ENCODE measurements at regions not wholly inside any gene's neighbourhood (a gene's known extent, or its start where the extent isn't known, plus 50 kb on each side); places are given as distances from the start of the nearest gene placed in this dataset.

DNA sequence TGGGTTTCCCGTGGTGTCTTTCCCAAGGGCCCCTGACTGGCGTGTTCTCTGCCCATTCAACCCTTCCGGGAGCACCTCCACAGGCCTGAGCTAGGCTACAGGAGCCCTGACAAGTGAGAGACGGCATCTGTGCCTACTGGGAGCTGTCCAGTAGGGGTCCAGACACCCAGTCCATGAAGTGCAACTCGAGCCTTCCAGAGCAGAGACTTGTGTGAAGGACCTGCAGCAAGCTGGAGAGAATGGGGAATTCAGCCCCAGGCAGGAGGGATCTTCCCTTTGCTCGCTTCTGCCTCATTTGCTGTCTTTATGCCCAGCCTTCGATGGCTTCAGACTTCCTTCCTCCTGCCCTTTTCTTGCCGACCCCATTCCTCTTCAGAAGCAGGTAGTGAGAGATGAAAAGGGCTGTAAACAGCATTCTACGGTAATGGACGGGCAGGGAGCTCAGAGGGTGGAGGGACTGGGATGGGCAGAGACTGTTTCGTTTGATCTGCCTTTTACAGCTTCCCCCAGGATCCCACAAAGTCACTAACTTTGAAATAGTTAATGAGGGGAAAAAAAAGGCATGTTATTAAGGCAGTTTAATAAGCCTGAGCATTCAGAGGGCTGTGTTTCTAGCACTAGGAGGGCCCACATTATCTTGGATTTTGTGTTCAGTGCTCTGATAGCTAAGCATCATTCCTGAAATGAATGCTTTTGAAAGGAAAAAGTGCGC is 327.6 kb downstream of the FGF9 start:
- H3K4me3 ChIP-seq (replicated peaks; ENCODE audit: low read depth, low read length): no peak overlapping the region
- DNase-seq (ENCODE audit: extremely low read depth, low read depth): no peak
- TF ChIP-seq, protein P1, sequence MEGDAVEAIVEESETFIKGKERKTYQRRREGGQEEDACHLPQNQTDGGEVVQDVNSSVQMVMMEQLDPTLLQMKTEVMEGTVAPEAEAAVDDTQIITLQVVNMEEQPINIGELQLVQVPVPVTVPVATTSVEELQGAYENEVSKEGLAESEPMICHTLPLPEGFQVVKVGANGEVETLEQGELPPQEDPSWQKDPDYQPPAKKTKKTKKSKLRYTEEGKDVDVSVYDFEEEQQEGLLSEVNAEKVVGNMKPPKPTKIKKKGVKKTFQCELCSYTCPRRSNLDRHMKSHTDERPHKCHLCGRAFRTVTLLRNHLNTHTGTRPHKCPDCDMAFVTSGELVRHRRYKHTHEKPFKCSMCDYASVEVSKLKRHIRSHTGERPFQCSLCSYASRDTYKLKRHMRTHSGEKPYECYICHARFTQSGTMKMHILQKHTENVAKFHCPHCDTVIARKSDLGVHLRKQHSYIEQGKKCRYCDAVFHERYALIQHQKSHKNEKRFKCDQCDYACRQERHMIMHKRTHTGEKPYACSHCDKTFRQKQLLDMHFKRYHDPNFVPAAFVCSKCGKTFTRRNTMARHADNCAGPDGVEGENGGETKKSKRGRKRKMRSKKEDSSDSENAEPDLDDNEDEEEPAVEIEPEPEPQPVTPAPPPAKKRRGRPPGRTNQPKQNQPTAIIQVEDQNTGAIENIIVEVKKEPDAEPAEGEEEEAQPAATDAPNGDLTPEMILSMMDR (IDR thresholded peaks at IDR 0.05; ENCODE audit: low read depth, low read length, missing control alignments): no peak

DNA sequence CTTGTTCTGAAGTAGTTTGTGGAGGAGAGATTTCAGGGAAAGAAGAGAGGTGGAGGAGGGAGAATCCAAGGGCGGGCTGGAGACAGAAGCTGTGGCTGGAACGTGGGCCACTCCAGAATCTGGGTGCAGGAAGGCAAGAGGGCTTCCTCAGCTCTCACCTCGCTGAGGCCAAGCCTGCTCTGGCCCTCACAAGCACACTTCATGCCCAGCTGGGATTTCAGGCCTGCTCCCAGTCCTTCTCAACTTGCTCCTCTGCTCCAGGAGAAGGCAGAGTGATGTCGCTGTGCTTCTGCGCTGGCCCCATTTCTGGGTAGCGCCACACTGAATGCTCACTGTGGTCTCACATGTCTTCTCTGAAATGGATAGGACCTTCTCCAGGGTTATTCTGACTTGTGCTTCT is 328.8 kb downstream of the FGF9 start:
- TF ChIP-seq, protein P1 (IDR thresholded peaks at IDR 0.05; ENCODE audit: low read depth, low read length, missing control alignments): no peak
- no peak overlapping the region for H3K4me3 ChIP-seq (replicated peaks; ENCODE audit: low read depth, low read length)
- DNase-seq (ENCODE audit: extremely low read depth, low read depth): no peak

DNA sequence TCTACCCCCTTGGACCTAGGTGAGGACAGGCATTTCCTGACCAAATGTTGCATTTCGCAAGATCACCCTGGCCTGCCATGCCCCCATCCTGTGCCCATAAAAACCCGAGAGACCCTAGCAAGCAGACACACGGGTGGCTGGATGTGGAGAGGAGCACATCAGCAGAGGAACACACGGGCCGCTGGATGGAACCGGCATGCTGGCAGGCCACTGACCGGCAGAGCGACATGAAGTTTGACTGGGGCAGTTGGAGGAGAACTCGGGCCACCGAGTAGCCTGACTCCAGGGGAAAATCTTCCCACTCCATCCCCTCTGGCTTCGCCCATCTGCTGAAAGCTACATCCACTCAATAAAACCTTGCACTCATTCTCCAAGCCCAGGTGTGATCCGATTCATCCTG is 329.3 kb downstream of the FGF9 start:
- TF ChIP-seq, protein P1 (IDR thresholded peaks at IDR 0.05; ENCODE audit: low read depth, low read length, missing control alignments): no peak

DNA sequence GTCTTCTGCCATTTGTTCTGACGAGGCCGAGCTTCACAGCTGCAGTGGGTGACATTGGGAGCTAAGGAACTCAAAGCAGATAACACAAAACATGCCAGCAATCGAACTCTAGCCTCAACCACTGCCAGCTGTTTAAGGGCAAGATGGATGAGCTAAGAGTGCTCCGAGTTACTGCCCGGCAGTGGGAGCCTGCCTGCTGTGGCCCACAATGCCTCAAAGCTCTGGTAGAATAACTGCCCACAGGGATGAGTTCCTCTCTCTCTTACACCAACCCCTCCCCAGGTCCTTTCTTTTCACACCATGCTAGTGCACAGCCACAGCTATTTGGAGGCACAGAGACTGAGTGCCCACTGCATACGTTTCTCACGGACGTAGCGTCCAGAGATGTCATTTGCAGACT is 330.5 kb downstream of the FGF9 start:
- no peak for DNase-seq (ENCODE audit: extremely low read depth, low read depth)
- no peak overlapping the region for H3K4me3 ChIP-seq (replicated peaks; ENCODE audit: low read depth, low read length)
- TF ChIP-seq, protein P1 (IDR thresholded peaks at IDR 0.05; ENCODE audit: low read depth, low read length, missing control alignments): no peak

More for the DNA sequence above, 329.3 kb downstream of the FGF9 start:
- H3K4me3 ChIP-seq (replicated peaks; ENCODE audit: low read depth, low read length): no peak overlapping the region
- DNase-seq (ENCODE audit: extremely low read depth, low read depth): no peak

DNA sequence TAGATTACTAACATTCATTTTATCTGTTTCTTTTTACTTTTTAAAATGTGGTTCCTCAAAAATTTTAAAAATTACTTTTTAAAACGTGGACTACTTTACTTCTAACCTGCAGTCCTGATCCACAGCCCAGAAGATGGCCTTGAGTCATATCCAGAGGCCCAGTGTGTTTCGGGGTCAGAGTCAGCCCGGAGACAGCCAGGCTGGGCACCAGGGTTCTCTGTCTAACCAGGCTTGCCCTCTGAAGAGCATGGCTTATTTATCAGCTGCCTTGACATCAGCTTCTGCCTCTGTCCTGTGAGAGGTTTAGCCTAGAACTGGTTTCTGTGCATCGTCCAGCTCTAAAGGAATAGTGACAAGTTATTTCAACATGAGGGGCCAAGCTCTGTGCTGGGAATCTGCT is 332.0 kb downstream of the FGF9 start:
- TF ChIP-seq, protein P1 (IDR thresholded peaks at IDR 0.05; ENCODE audit: low read depth, low read length, missing control alignments): no peak
- DNase-seq (ENCODE audit: extremely low read depth, low read depth): no peak

DNA sequence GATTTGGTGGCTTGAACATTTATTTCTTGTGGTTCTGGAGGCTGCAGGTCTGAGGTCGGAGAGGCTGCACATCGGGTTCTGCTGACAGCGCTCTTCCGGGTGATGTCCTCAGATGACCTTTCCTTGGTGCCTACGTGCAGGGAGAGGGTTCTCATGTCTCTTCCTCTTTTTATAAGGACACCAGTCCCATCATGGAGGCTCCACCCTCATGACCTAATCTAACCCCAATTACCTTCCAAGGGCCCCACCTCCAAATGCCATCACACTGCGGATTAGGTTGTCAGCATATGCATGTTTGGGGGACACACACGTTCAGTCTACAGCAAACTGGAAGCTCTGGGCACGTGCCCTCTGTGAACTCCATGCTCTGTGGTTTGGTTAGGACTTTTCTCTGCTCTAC is 338.6 kb downstream of the FGF9 start:
- TF ChIP-seq, protein P1 (IDR thresholded peaks at IDR 0.05; ENCODE audit: low read depth, low read length, missing control alignments): no peak
- no peak overlapping the region for H3K4me3 ChIP-seq (replicated peaks; ENCODE audit: low read depth, low read length)
- no peak for DNase-seq (ENCODE audit: extremely low read depth, low read depth)

More for the DNA sequence above, 332.0 kb downstream of the FGF9 start:
- H3K4me3 ChIP-seq (replicated peaks; ENCODE audit: low read depth, low read length): no peak overlapping the region

DNA sequence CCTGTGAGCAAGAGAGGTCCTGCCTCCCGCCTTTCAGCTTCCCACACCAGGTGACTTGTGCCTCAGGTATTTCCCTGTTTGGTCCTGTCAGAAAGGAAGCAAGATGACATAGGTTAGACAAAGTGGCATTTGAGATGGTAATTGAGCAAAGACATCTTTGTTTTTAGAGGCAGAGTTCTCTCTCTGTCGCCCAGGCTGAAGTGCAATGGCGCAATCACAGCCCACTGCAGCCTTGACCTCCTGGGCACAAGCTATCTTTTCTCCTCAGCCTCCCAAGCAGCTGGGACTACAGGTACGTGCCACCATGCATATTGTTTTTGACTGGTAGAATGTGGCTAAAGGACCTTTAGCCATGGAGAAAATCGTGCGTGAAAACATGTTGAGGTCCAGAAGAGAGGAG is 339.1 kb downstream of the FGF9 start:
- DNase-seq (ENCODE audit: extremely low read depth, low read depth): no peak
- TF ChIP-seq, protein P1 (IDR thresholded peaks at IDR 0.05; ENCODE audit: low read depth, low read length, missing control alignments): no peak
- no peak overlapping the region for H3K4me3 ChIP-seq (replicated peaks; ENCODE audit: low read depth, low read length)
